ENCODE measurements at regions not wholly inside any gene's neighbourhood (a gene's known extent, or its start where the extent isn't known, plus 50 kb on each side); places are given as distances from the start of the nearest gene placed in this dataset.

GRCh38 chr13:109694972-109695371 is 91.4 kb downstream of the IRS2 start:
- Histone ChIP-seq H3K9me3 (ENCODE audit: control insufficient read depth, insufficient read depth, low read depth, low read length) (no peaks in the 10 kb centered on the region), H3K4me1 (ENCODE audit: control insufficient read depth, insufficient read depth, low read length) (no peaks in the 10 kb centered on the region), H3K27ac (ENCODE audit: extremely low read depth, low read depth, low read length) (no peak overlapping the region), H3K36me3 (ENCODE audit: control insufficient read depth in 2 of 2, insufficient read depth in 1 of 2, low read length in 2 of 2) (no peaks in the 10 kb centered on the region), H3K4me3 (ENCODE audit: low read depth, low read length) (no peak overlapping the region)
- ChIA-PET POLR2A (no interaction called here), CTCF (no interaction called here)
- TF ChIP-seq ZNF621 (tag by site-specific recombination; IDR thresholded peaks at IDR 0.05) = no peak
- no peak for TF ChIP-seq ZNF155 (tag by site-specific recombination; IDR thresholded peaks at IDR 0.05)

GRCh38 chr13:109693213-109693612 is 93.2 kb downstream of the IRS2 start:
- no peak overlapping the region for H3K4me3 ChIP-seq (ENCODE audit: low read depth, low read length)
- CTCF ChIA-PET = no interaction called here
- no peaks in the 10 kb centered on the region for H3K9me3 ChIP-seq (ENCODE audit: control insufficient read depth, insufficient read depth, low read depth, low read length)
- POLR2A ChIA-PET = no interaction called here
- TF ChIP-seq ZBTB8A (tag by site-specific recombination; IDR thresholded peaks at IDR 0.05) (no peak), ZNF785 (tag by site-specific recombination; IDR thresholded peaks at IDR 0.05) (no peak), ZNF518A (tag by site-specific recombination; conservative IDR thresholded peaks at IDR 0.05; ENCODE audit: low read depth) (no peak), RBAK (tag by site-specific recombination; IDR thresholded peaks at IDR 0.05) (no peak), GFI1B (tag by site-specific recombination; IDR thresholded peaks at IDR 0.05) (no peak), ZBTB10 (tag by site-specific recombination; IDR thresholded peaks at IDR 0.05) (no peak), ZNF639 (tag by site-specific recombination; IDR thresholded peaks at IDR 0.05) (no peak), ZNF48 (tag by site-specific recombination; IDR thresholded peaks at IDR 0.05) (no peak), ZNF558 (tag by site-specific recombination; IDR thresholded peaks at IDR 0.05) (no peak), KLF9 (tag by site-specific recombination; IDR thresholded peaks at IDR 0.05; ENCODE audit: low read depth) (no peak), ZIC2 (tag by site-specific recombination; IDR thresholded peaks at IDR 0.05) (no peak), ZNF324 (tag by site-specific recombination; IDR thresholded peaks at IDR 0.05) (no peak), ZNF10 (tag by site-specific recombination; IDR thresholded peaks at IDR 0.05) (no peak), ZNF600 (tag by site-specific recombination; IDR thresholded peaks at IDR 0.05) (no peak), ZNF670 (tag by site-specific recombination; IDR thresholded peaks at IDR 0.05; ENCODE audit: low read depth) (no peak), ZNF121 (tag by site-specific recombination; IDR thresholded peaks at IDR 0.05) (no peak), ZNF514 (tag by site-specific recombination; IDR thresholded peaks at IDR 0.05) (no peak), ZNF354C (tag by site-specific recombination; IDR thresholded peaks at IDR 0.05; ENCODE audit: borderline replicate concordance, low read depth) (no peak), ZNF146 (tag by site-specific recombination; IDR thresholded peaks at IDR 0.05) (no peak)
- H3K4me1 ChIP-seq (ENCODE audit: control insufficient read depth, insufficient read depth, low read length) = no peaks in the 10 kb centered on the region
- H3K27ac ChIP-seq (ENCODE audit: extremely low read depth, low read depth, low read length) = no peak overlapping the region
- no peaks in the 10 kb centered on the region for H3K36me3 ChIP-seq (ENCODE audit: control insufficient read depth in 2 of 2, insufficient read depth in 1 of 2, low read length in 2 of 2)
